KMS-11 (cell line): ENCODE measurements at regions not wholly inside any gene's neighbourhood (a gene's known extent, or its start where the extent isn't known, plus 50 kb on each side); places are given as distances from the start of the nearest gene placed in this dataset.

ENCODE experiments used
- H2AFZ ChIP-seq: fragments of 200-600 bp; sonication (generic); 2 replicates; pipeline ENCODE4 v1.6.1; 2016; ENCODE audit warnings: antibody characterized with exemption, mixed run types, low read depth
- H3K27ac ChIP-seq: fragments of 200-600 bp; sonication (generic); 2 replicates; pipeline ENCODE4 v1.6.1; 2016; ENCODE audit warnings: mild to moderate bottlenecking, mixed run types
- H3K27me3 ChIP-seq: fragments of 200-600 bp; sonication (generic); 2 replicates; pipeline ENCODE4 v1.6.1; 2017; ENCODE audit warnings: mild to moderate bottlenecking, low read depth, mixed run types, moderate library complexity; ENCODE audit not compliant: insufficient read depth
- H3K36me3 ChIP-seq: fragments of 200-600 bp; sonication (generic); 2 replicates; pipeline ENCODE4 v1.6.1; 2017; ENCODE audit warnings: mild to moderate bottlenecking, mixed run types; ENCODE audit not compliant: insufficient read depth
- H3K4me1 ChIP-seq: fragments of 200-600 bp; sonication (generic); 2 replicates; pipeline ENCODE4 v1.6.1; 2016; ENCODE audit warnings: mild to moderate bottlenecking, low read depth, mixed run types; ENCODE audit not compliant: poor library complexity, severe bottlenecking
- H3K4me2 ChIP-seq: fragments of 200-600 bp; sonication (generic); 2 replicates; pipeline ENCODE4 v1.7.0; 2016; ENCODE audit warnings: mild to moderate bottlenecking, mixed run types
- H3K4me3 ChIP-seq: fragments of 200-600 bp; sonication (generic); IDR thresholded peaks from 2 replicates; pipeline ENCODE4 v1.6.1; 2017; ENCODE audit warnings: low read depth, low read length, mixed read lengths; ENCODE audit not compliant: insufficient read depth
- H3K79me2 ChIP-seq: fragments of 200-600 bp; sonication (generic); 2 replicates; pipeline ENCODE4 v1.6.1; 2016; ENCODE audit warnings: low read depth, mixed run types; ENCODE audit not compliant: insufficient read depth
- H3K9ac ChIP-seq: fragments of 200-600 bp; sonication (generic); 2 replicates; pipeline ENCODE4 v1.6.1; 2016; ENCODE audit warnings: mild to moderate bottlenecking, mixed run types
- H4K20me1 ChIP-seq: fragments of 200-600 bp; sonication (generic); 2 replicates; pipeline ENCODE4 v1.6.1; 2016; ENCODE audit warnings: mild to moderate bottlenecking, mixed run types; ENCODE audit not compliant: insufficient read depth
- TF ChIP-seq, protein P1 (sequence below): fragments of 200-600 bp; sonication (generic); conservative IDR thresholded peaks from 2 replicates; pipeline ENCODE4 v1.6.1; 2017; ENCODE audit warnings: low read depth, mild to moderate bottlenecking, antibody characterized with exemption, low read length, moderate library complexity, mixed read lengths

GRCh38 chr2:207467716-207468347, 61.9 kb upstream of the CREB1 start:
- H3K79me2 ChIP-seq: no peaks in the 10 kb centered on the region
- H3K4me1 ChIP-seq: no peaks in the 10 kb centered on the region
- no peaks in the 10 kb centered on the region for H3K27me3 ChIP-seq
- H3K36me3 ChIP-seq: no peaks in the 10 kb centered on the region
- no peak overlapping the region for H3K27ac ChIP-seq
- no peak overlapping the region for H3K9ac ChIP-seq
- no peak overlapping the region for H3K4me2 ChIP-seq
- no peaks in the 10 kb centered on the region for H4K20me1 ChIP-seq
- no peak overlapping the region for H2AFZ ChIP-seq
- H3K4me3 ChIP-seq: no peak overlapping the region
- TF ChIP-seq, protein P1, sequence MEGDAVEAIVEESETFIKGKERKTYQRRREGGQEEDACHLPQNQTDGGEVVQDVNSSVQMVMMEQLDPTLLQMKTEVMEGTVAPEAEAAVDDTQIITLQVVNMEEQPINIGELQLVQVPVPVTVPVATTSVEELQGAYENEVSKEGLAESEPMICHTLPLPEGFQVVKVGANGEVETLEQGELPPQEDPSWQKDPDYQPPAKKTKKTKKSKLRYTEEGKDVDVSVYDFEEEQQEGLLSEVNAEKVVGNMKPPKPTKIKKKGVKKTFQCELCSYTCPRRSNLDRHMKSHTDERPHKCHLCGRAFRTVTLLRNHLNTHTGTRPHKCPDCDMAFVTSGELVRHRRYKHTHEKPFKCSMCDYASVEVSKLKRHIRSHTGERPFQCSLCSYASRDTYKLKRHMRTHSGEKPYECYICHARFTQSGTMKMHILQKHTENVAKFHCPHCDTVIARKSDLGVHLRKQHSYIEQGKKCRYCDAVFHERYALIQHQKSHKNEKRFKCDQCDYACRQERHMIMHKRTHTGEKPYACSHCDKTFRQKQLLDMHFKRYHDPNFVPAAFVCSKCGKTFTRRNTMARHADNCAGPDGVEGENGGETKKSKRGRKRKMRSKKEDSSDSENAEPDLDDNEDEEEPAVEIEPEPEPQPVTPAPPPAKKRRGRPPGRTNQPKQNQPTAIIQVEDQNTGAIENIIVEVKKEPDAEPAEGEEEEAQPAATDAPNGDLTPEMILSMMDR: no peak

GRCh38 chr2:207468488-207468887, 61.3 kb upstream of the CREB1 start:
- H3K4me2 ChIP-seq: no peak overlapping the region
- H3K4me3 ChIP-seq: no peak overlapping the region
- no peak overlapping the region for H3K9ac ChIP-seq
- no peaks in the 10 kb centered on the region for H3K4me1 ChIP-seq
- no peaks in the 10 kb centered on the region for H3K36me3 ChIP-seq
- no peak overlapping the region for H2AFZ ChIP-seq
- TF ChIP-seq, protein P1: no peak
- no peaks in the 10 kb centered on the region for H3K27me3 ChIP-seq
- no peaks in the 10 kb centered on the region for H4K20me1 ChIP-seq
- H3K27ac ChIP-seq: no peak overlapping the region
- H3K79me2 ChIP-seq: no peaks in the 10 kb centered on the region

GRCh38 chr2:207469451-207469850, 60.3 kb upstream of the CREB1 start:
- Histone ChIP-seq H3K27ac (no peak overlapping the region), H3K27me3 (no peaks in the 10 kb centered on the region), H4K20me1 (no peaks in the 10 kb centered on the region), H2AFZ (no peak overlapping the region), H3K4me1 (no peaks in the 10 kb centered on the region), H3K36me3 (no peaks in the 10 kb centered on the region), H3K4me2 (no peak overlapping the region), H3K9ac (no peak overlapping the region), H3K4me3 (no peak overlapping the region), H3K79me2 (no peaks in the 10 kb centered on the region)
- TF ChIP-seq, protein P1: no peak

DNA sequence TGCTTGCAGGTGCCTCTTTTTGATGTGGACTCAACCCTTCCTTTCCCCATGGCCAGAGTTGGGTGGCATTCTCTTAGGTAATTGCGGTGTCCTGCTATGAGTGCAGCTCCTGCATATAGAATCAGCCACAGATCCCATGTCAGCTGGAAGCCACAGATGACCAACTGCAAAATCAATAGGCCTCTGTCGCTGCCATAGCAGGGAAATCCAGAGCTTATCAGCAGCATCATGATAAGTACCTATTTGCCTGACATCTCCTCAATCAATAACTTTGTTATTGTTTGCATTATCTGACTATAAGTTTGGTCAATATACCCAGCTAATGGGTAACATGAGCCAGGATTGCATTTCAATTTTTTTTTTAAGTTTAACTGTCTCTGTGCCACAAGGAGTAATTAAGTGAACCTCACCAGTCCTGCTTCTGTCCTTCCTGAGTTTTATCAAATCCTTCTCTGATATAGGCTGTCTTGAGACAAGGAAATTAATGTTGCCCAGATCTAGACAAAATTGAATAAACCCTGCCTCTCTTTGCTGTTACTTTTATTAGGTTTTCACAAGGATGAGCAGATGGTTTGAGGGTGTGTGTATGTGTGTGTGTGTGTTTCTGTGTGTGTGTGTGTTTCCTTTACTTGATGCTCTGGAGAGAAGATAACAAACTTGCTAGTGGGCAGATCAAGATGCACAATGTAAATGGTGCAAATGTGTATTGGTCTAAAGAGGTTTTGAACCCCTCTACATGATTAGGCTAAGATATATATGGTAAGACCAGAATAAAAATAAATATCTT, 59.6 kb upstream of the CREB1 start:
- TF ChIP-seq, protein P1: no peak
- Histone ChIP-seq H3K4me1 (no peaks in the 10 kb centered on the region), H2AFZ (no peak overlapping the region), H3K79me2 (no peaks in the 10 kb centered on the region), H3K9ac (no peak overlapping the region), H3K4me2 (no peak overlapping the region), H4K20me1 (no peaks in the 10 kb centered on the region), H3K4me3 (no peak overlapping the region), H3K27me3 (no peaks in the 10 kb centered on the region), H3K27ac (no peak overlapping the region), H3K36me3 (no peaks in the 10 kb centered on the region)
